Left cardiac atrium (tissue), 4 donors: ENCODE measurements at regions not wholly inside any gene's neighbourhood (a gene's known extent, or its start where the extent isn't known, plus 50 kb on each side); places are given as distances from the start of the nearest gene placed in this dataset.
"Not testable (repeated sequence)": the region's sequence is repeated elsewhere in the genome, so short reads cannot be mapped to it uniquely, and the experiment has no call there.

ENCODE experiments used
- ATAC-seq, 2 donors: fragments of 200-7000 bp; cut with Tn5 transposase; one replicate each; pipeline ENCODE4 v1.9.1; 2020; ENCODE audit warnings: mild to moderate bottlenecking in 2 of 2, moderate library complexity in 2 of 2
- DNase-seq: peaks from one replicate; pipeline ENCODE4 v3.0.0-alpha.2; 2020
- intact Hi-C, 2 donors: fragments of 100-400 bp; cut with DNase I; formaldehyde crosslinking; loops; one replicate each; pipeline versions ENCODE4 v1.14.1 to v1.15.1; 2022 to 2023
- donor health status: DM: no; HTN: yes; CAD: no.
- donor health status: DM: no; HTN: yes; CAD: no; lungs with severe emphysema.
- donor health status: DM: yes; HTN: yes; CAD: no.
- donor health status: Dilated cardiomyopathy.

GRCh38 chr13:65594298-65594781, 1635.8 kb downstream of the PCDH9 start:
- DNase-seq, result no peak
- peak in 1 of 2 donors; percentile 47 for ATAC-seq
- intact Hi-C loops, result no loop called here

GRCh38 chr13:65593298-65593874, 1636.8 kb downstream of the PCDH9 start:
- intact Hi-C loops, result no loop called here
- ATAC-seq (no peak), DNase-seq (no peak)

GRCh38 chr13:65592731-65593130, 1637.4 kb downstream of the PCDH9 start:
- DNase-seq, result no peak
- intact Hi-C loops, result no loop called here
- no peak for ATAC-seq

GRCh38 chr13:65585346-65585745, 1644.8 kb downstream of the PCDH9 start:
- DNase-seq, result no peak
- no peak for ATAC-seq
- intact Hi-C loops, result no loop called here

GRCh38 chr13:65584126-65584525, 1646.0 kb downstream of the PCDH9 start:
- DNase-seq, result no peak
- no peak for ATAC-seq
- intact Hi-C loops, result no loop called here

- DNase-seq (no peak), ATAC-seq (no peak)
- intact Hi-C loops, result no loop called here
These were observed 1648.0 kb downstream of the PCDH9 start for GRCh38 chr13:65582160-65582559.

GRCh38 chr13:65564561-65564960, 1665.6 kb downstream of the PCDH9 start:
- DNase-seq, intact Hi-C loops, ATAC-seq: not testable (repeated sequence)

GRCh38 chr13:65562305-65562704, 1667.8 kb downstream of the PCDH9 start:
- intact Hi-C loops, result no loop called here
- DNase-seq (no peak), ATAC-seq (no peak)

- intact Hi-C loops, result no loop called here
- DNase-seq, result no peak
- no peak for ATAC-seq
These were observed 1669.2 kb downstream of the PCDH9 start for GRCh38 chr13:65560936-65561335.

- DNase-seq (no peak), ATAC-seq (no peak)
- intact Hi-C loops, result no loop called here
These were observed 1674.2 kb downstream of the PCDH9 start for GRCh38 chr13:65555962-65556361.

GRCh38 chr13:65553096-65553727, 1676.9 kb downstream of the PCDH9 start:
- DNase-seq (no peak), ATAC-seq (no peak)
- intact Hi-C loops, result no loop called here

- ATAC-seq (no peak), DNase-seq (no peak)
- intact Hi-C loops, result no loop called here
These were observed 1678.9 kb downstream of the PCDH9 start for GRCh38 chr13:65551208-65551607.

GRCh38 chr13:65540175-65540574, 1690.0 kb downstream of the PCDH9 start:
- DNase-seq (no peak), ATAC-seq (no peak)
- intact Hi-C loops, result no loop called here

GRCh38 chr13:65535370-65535769, 1694.8 kb downstream of the PCDH9 start:
- intact Hi-C loops, result no loop called here
- no peak for DNase-seq
- no peak for ATAC-seq

- ATAC-seq (no peak), DNase-seq (no peak)
- intact Hi-C loops, result no loop called here
These were observed 1697.9 kb downstream of the PCDH9 start for GRCh38 chr13:65532231-65532630.

- intact Hi-C loops, result no loop called here
- ATAC-seq, result no peak
- no peak for DNase-seq
These were observed 1699.4 kb downstream of the PCDH9 start for GRCh38 chr13:65530688-65531087.

- intact Hi-C loops, result no loop called here
- DNase-seq (no peak), ATAC-seq (no peak)
These were observed 1700.6 kb downstream of the PCDH9 start for GRCh38 chr13:65529541-65529940.

- no peak for DNase-seq
- no peak for ATAC-seq
- intact Hi-C loops, result no loop called here
These were observed 1721.4 kb downstream of the PCDH9 start for GRCh38 chr13:65508745-65509144.

- DNase-seq, result no peak
- intact Hi-C loops, result no loop called here
- no peak for ATAC-seq
These were observed 1721.8 kb downstream of the PCDH9 start for GRCh38 chr13:65508338-65508737.

- ATAC-seq (no peak), DNase-seq (no peak)
- intact Hi-C loops, result no loop called here
These were observed 1724.2 kb downstream of the PCDH9 start for GRCh38 chr13:65505941-65506340.

GRCh38 chr13:65504213-65504612, 1725.9 kb downstream of the PCDH9 start:
- DNase-seq (no peak), ATAC-seq (no peak)
- intact Hi-C loops, result no loop called here
